Muscle of arm (tissue), 1 donor: ENCODE measurements at regions not wholly inside any gene's neighbourhood (a gene's known extent, or its start where the extent isn't known, plus 50 kb on each side); places are given as distances from the start of the nearest gene placed in this dataset.

Experiments used
- DNase-seq: peaks from one replicate; pipeline ENCODE4 v3.0.0-alpha.2; 2013

GRCh38 chr4:119745351-119745750, 116.7 kb upstream of the PDE5A start:
- DNase-seq = no peak

- DNase-seq = no peak
Observed at GRCh38 chr4:119744580-119744979, 116.0 kb upstream of the PDE5A start.

- no peak for DNase-seq
Observed at GRCh38 chr4:119743644-119744043, 115.0 kb upstream of the PDE5A start.

GRCh38 chr4:119739796-119740195, 111.2 kb upstream of the PDE5A start:
- DNase-seq = peak; percentile 29

GRCh38 chr4:119738901-119739300, 110.3 kb upstream of the PDE5A start:
- DNase-seq = no peak

GRCh38 chr4:119736559-119736958, 108.0 kb upstream of the PDE5A start:
- DNase-seq = no peak

- DNase-seq = no peak
Observed at GRCh38 chr4:119735165-119735651, 106.6 kb upstream of the PDE5A start.

GRCh38 chr4:119733431-119733830, 104.8 kb upstream of the PDE5A start:
- DNase-seq = no peak

GRCh38 chr4:119731778-119732177, 103.2 kb upstream of the PDE5A start:
- DNase-seq = no peak

- no peak for DNase-seq
Observed at GRCh38 chr4:119731146-119731742, 102.6 kb upstream of the PDE5A start.

- no peak for DNase-seq
Observed at GRCh38 chr4:119730671-119730950, 102.0 kb upstream of the PDE5A start.

- DNase-seq = no peak
Observed at GRCh38 chr4:119729835-119730670, 101.4 kb upstream of the PDE5A start.

GRCh38 chr4:119728692-119729593, 100.3 kb upstream of the PDE5A start:
- DNase-seq = no peak

- DNase-seq = no peak
Observed at GRCh38 chr4:119728185-119728584, 99.6 kb upstream of the PDE5A start.

GRCh38 chr4:119726505-119726904, 97.9 kb upstream of the PDE5A start:
- no peak for DNase-seq

GRCh38 chr4:119725688-119726330, 97.2 kb upstream of the PDE5A start:
- DNase-seq = no peak

- DNase-seq = no peak
Observed at GRCh38 chr4:119725011-119725410, 96.4 kb upstream of the PDE5A start.

GRCh38 chr4:119722670-119723069, 94.1 kb upstream of the PDE5A start:
- no peak for DNase-seq

GRCh38 chr4:119721878-119722277, 93.3 kb upstream of the PDE5A start:
- DNase-seq = no peak

- no peak for DNase-seq
Observed at GRCh38 chr4:119715490-119716445, 87.2 kb upstream of the PDE5A start.

- no peak for DNase-seq
Observed at GRCh38 chr4:119709418-119709817, 80.8 kb upstream of the PDE5A start.
